KMS-11 (cell line): ENCODE measurements at regions not wholly inside any gene's neighbourhood (a gene's known extent, or its start where the extent isn't known, plus 50 kb on each side); places are given as distances from the start of the nearest gene placed in this dataset.

ENCODE experiments used
- H2AFZ ChIP-seq: fragments of 200-600 bp; sonication (generic); 2 replicates; pipeline ENCODE4 v1.6.1; 2016; ENCODE audit warnings: antibody characterized with exemption, mixed run types, low read depth
- H3K27ac ChIP-seq: fragments of 200-600 bp; sonication (generic); 2 replicates; pipeline ENCODE4 v1.6.1; 2016; ENCODE audit warnings: mild to moderate bottlenecking, mixed run types
- H3K27me3 ChIP-seq: fragments of 200-600 bp; sonication (generic); 2 replicates; pipeline ENCODE4 v1.6.1; 2017; ENCODE audit warnings: mild to moderate bottlenecking, low read depth, mixed run types, moderate library complexity; ENCODE audit not compliant: insufficient read depth
- H3K36me3 ChIP-seq: fragments of 200-600 bp; sonication (generic); 2 replicates; pipeline ENCODE4 v1.6.1; 2017; ENCODE audit warnings: mild to moderate bottlenecking, mixed run types; ENCODE audit not compliant: insufficient read depth
- H3K4me1 ChIP-seq: fragments of 200-600 bp; sonication (generic); 2 replicates; pipeline ENCODE4 v1.6.1; 2016; ENCODE audit warnings: mild to moderate bottlenecking, low read depth, mixed run types; ENCODE audit not compliant: poor library complexity, severe bottlenecking
- H3K4me2 ChIP-seq: fragments of 200-600 bp; sonication (generic); 2 replicates; pipeline ENCODE4 v1.7.0; 2016; ENCODE audit warnings: mild to moderate bottlenecking, mixed run types
- H3K4me3 ChIP-seq: fragments of 200-600 bp; sonication (generic); IDR thresholded peaks from 2 replicates; pipeline ENCODE4 v1.6.1; 2017; ENCODE audit warnings: low read depth, low read length, mixed read lengths; ENCODE audit not compliant: insufficient read depth
- H3K79me2 ChIP-seq: fragments of 200-600 bp; sonication (generic); 2 replicates; pipeline ENCODE4 v1.6.1; 2016; ENCODE audit warnings: low read depth, mixed run types; ENCODE audit not compliant: insufficient read depth
- H3K9ac ChIP-seq: fragments of 200-600 bp; sonication (generic); 2 replicates; pipeline ENCODE4 v1.6.1; 2016; ENCODE audit warnings: mild to moderate bottlenecking, mixed run types
- H4K20me1 ChIP-seq: fragments of 200-600 bp; sonication (generic); 2 replicates; pipeline ENCODE4 v1.6.1; 2016; ENCODE audit warnings: mild to moderate bottlenecking, mixed run types; ENCODE audit not compliant: insufficient read depth
- CTCF ChIP-seq: fragments of 200-600 bp; sonication (generic); conservative IDR thresholded peaks from 2 replicates; pipeline ENCODE4 v1.6.1; 2017; ENCODE audit warnings: low read depth, mild to moderate bottlenecking, antibody characterized with exemption, low read length, moderate library complexity, mixed read lengths

- no peaks in the 10 kb centered on the region for H3K36me3 ChIP-seq
- no peak overlapping the region for H3K27ac ChIP-seq
- no peak overlapping the region for H3K4me2 ChIP-seq
- TF ChIP-seq CTCF, result no peak
- no peaks in the 10 kb centered on the region for H3K27me3 ChIP-seq
- no peak overlapping the region for H3K4me3 ChIP-seq
- H3K4me1 ChIP-seq, result peaks cover 21% of the 10 kb centered on the region
- H3K79me2 ChIP-seq, result no peaks in the 10 kb centered on the region
- H4K20me1 ChIP-seq, result no peaks in the 10 kb centered on the region
- H2AFZ ChIP-seq, result no peak overlapping the region
- no peak overlapping the region for H3K9ac ChIP-seq
Observed at GRCh38 chr10:44014644-44015250, 366.1 kb upstream of the ZNF32 start.

GRCh38 chr10:44013981-44014380 is 365.3 kb upstream of the ZNF32 start:
- Histone ChIP-seq H3K4me1 (peaks cover 21% of the 10 kb centered on the region), H3K27me3 (no peaks in the 10 kb centered on the region), H4K20me1 (no peaks in the 10 kb centered on the region), H3K4me2 (no peak overlapping the region), H3K27ac (no peak overlapping the region), H3K79me2 (no peaks in the 10 kb centered on the region), H3K36me3 (no peaks in the 10 kb centered on the region), H3K9ac (no peak overlapping the region), H2AFZ (no peak overlapping the region), H3K4me3 (no peak overlapping the region)
- TF ChIP-seq CTCF, result no peak

- Histone ChIP-seq H3K9ac (no peak overlapping the region), H4K20me1 (no peaks in the 10 kb centered on the region), H3K27ac (no peak overlapping the region), H2AFZ (no peak overlapping the region), H3K4me1 (peaks cover 31% of the 10 kb centered on the region), H3K4me3 (no peak overlapping the region), H3K27me3 (no peaks in the 10 kb centered on the region), H3K4me2 (no peak overlapping the region), H3K79me2 (no peaks in the 10 kb centered on the region), H3K36me3 (no peaks in the 10 kb centered on the region)
- TF ChIP-seq CTCF, result no peak
Observed at GRCh38 chr10:44012921-44013320, 364.2 kb upstream of the ZNF32 start.

- no peaks in the 10 kb centered on the region for H3K79me2 ChIP-seq
- peak overlapping the region; percentile 33 for H3K4me2 ChIP-seq
- H3K4me3 ChIP-seq, result no peak overlapping the region
- H3K27ac ChIP-seq, result peak overlapping the region; percentile 57; the same call in 1 of the 2 replicates
- H3K36me3 ChIP-seq, result no peaks in the 10 kb centered on the region
- no peak for TF ChIP-seq CTCF
- no peak overlapping the region for H2AFZ ChIP-seq
- H3K27me3 ChIP-seq, result no peaks in the 10 kb centered on the region
- no peaks in the 10 kb centered on the region for H4K20me1 ChIP-seq
- peaks cover 34% of the 10 kb centered on the region for H3K4me1 ChIP-seq
- no peak overlapping the region for H3K9ac ChIP-seq
Observed at GRCh38 chr10:44011603-44011981, 362.9 kb upstream of the ZNF32 start.
